ENCODE measurements at regions not wholly inside any gene's neighbourhood (a gene's known extent, or its start where the extent isn't known, plus 50 kb on each side); places are given as distances from the start of the nearest gene placed in this dataset.

DNA sequence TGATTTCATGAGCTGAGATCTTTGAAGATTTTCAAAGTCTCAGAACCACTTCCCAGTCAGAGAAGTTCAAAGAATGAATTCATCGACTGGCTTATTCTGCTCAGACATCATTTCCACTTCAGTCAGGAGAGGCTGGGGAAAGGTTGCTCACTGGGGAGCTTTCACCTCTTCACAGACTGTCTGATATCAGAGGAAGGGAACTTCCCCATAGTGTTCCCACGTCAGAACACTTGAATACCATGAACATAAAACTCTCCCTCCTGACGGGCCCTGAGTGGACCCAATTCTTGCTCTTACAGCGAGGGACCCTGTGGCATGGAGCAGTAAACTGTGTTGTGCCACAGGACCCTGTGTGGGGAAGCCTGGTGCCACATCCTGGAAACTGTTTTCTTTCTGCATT is 492.6 kb downstream of the COG6 start:
- TF ChIP-seq, protein P1, sequence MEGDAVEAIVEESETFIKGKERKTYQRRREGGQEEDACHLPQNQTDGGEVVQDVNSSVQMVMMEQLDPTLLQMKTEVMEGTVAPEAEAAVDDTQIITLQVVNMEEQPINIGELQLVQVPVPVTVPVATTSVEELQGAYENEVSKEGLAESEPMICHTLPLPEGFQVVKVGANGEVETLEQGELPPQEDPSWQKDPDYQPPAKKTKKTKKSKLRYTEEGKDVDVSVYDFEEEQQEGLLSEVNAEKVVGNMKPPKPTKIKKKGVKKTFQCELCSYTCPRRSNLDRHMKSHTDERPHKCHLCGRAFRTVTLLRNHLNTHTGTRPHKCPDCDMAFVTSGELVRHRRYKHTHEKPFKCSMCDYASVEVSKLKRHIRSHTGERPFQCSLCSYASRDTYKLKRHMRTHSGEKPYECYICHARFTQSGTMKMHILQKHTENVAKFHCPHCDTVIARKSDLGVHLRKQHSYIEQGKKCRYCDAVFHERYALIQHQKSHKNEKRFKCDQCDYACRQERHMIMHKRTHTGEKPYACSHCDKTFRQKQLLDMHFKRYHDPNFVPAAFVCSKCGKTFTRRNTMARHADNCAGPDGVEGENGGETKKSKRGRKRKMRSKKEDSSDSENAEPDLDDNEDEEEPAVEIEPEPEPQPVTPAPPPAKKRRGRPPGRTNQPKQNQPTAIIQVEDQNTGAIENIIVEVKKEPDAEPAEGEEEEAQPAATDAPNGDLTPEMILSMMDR (IDR thresholded peaks at IDR 0.05): no peak
- TF ChIP-seq POLR2A (IDR thresholded peaks at IDR 0.05) (no peak), POLR2AphosphoS5 (IDR thresholded peaks at IDR 0.05) (no peak)

All from breast epithelium (tissue), 3 donors.